ENCODE measurements at regions not wholly inside any gene's neighbourhood (a gene's known extent, or its start where the extent isn't known, plus 50 kb on each side); places are given as distances from the start of the nearest gene placed in this dataset.
"Not testable (repeated sequence)": the region's sequence is repeated elsewhere in the genome, so short reads cannot be mapped to it uniquely, and the experiment has no call there.

DNA sequence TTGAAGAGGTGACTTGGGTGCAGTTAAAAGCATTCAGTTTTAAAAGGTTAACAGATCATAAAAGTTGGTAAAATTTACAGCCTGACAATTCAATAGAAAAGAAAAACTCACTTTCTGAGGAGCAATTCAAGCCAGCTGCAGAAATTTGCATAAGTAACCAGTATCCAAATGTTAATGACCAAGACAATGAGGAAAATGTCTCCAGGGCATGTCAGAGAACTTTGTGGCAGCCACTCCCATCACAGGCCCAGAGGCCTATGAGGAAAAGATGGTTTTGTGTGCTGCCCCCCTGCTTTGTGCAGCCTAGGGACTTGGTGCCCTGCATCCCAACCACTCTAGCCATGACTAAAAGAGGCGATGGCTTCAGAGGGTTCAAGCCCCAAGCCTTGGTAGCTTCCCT, 1406.5 kb upstream of the ACO1 start:
- no peak for DNase-seq

DNA sequence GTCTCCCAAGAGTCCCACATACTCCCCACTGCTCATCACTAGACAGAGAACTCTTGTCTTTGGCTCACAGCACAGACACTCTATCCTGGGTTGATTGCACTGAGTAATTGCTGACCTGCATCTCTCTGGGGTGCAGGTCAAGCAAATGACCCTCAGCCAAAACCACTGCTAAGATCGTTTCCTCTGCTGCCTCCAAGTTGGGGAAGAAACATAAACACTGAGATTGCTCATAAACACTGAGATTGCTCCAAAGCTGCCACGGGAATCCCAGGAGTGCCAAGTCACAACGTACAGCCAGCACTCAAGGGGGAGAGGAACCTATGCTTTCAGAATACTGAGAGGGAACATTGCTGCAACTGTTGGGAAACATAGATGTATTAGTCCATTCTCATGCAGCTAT, 1402.1 kb upstream of the ACO1 start:
- no peak for DNase-seq

DNA sequence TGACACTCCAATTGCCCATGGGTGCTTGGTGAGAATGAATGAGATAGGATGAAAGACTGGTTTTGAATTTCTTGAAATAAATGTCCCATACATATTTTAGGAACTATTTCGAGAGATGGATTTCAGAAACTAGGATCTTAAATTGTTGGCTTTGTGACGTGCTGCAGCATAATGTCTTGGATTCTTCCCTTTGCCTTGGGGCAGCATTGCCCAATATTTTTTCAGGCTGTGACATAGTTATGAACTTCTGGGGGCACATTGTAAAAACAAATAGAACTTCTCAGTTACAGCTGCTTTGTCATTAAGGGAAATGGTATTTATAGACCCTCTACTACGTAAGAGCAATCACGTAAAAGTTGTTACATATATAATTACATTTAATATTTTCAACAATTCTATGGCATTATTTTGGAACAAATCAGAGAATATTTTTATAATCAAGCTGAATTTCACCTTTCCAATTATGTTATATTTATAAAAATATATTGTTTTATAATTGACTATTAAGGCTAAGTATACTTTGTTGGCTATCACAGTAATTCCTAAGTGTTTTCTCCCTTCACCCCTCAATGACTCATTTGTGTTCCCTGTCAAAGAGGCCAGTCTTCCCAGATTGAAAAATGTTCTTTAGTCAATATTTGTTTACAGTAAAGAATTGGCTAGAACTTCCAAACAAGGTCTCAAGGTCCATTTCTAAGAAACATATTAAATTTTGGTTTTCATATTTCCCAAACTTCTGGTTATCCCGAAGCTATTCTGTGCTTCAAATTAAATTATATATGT, 1388.3 kb upstream of the ACO1 start:
- DNase-seq, result no peak

DNA sequence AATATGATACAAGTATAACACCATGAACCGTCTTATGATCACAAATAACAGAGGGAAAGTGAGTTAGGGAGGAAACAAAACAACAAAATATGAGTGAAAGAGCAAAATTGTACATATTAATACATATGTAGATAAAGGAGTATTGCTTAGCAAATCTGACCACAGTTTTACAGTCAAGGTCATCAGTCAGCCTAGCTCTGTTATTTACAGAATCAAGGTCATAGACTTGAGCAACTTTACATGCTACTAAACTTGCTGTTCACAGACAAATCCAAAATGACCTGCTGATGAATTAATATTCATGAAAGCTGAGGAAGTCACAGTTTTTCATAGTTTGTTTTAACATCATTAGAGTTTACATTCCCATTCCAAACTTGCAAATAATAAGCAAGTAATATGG, 1387.7 kb upstream of the ACO1 start:
- DNase-seq, result no peak

DNA sequence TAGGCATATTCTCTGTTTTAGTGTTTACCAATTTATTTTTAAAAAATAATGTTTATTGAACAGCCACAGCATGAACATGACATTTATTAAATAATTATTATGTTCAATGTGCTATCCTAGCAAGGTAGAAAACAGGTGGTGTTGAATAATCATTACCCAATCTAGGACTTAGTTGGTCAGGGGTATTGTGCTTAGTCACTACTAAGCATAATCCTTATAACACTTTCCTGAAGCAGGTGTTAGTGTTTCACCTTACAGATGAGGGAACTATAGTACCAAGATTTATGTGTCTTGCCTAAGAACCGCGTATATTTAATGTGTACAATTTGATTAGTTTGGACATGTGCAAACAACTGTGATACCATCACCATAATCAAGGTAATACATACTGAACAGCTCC, 1387.2 kb upstream of the ACO1 start:
- no peak for DNase-seq

DNA sequence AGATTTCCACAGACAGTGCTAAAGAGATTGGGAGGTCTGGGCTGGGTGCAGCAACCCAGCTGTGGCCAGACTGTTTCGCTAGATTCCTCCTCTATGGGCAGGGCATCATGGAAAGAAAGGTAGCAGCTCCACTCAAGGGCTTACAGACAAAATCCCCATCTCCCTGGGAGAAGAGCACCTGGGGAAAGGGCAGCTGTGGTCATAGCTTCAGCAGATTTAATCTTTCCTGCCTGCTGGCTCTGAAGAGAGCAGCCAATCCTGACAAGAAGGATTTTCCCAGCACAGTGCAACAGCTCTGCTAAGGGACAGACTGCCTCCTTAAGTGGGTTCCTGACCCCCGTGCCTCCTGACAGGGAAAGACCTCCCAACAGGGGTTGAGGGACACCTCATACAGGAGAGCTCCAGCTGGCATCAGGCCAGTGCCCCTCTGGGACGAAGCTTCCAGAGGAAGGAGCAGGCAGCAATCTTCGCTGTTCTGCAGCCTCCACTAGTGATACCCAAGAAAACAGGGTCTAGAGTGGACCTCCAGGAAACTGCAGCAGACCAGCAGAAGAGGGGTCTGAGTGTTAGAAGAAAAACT, 1379.3 kb upstream of the ACO1 start:
- DNase-seq, result no peak

DNA sequence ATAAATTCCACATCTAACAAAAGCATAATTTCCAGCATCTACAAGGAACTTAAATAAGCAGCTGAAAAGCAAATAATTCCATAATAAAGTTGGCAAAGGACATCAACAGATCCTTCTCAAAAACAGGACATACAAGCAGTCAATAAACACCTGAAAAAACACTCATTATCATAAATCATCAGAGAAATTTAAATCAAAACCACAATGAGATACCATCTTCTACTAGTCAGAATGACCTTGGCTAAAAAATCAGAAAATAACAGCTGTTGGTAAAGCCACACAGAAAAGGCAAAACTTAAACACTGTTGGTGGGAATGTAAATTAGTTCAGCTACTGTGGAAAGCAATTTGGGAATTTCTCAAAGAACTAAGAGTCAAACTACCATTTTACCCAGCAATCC, 1371.1 kb upstream of the ACO1 start:
- no peak for DNase-seq

DNA sequence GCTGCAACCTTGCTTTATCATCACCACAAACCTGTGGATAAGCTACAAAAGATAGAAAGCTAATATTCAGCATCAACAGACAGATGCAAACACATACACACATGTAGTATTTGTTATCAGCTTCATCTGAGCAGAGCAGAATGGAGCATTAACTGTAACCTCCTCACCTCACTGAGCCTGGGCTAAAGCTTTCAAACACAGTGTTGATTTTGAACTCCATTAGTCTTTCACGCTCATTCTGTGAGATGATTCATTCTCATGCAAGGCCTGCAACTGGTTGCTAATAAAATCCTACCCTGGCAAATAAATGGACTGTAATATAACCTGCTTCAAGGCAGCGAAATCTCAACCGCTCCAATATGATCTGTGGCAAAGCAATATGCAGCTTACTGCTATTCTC, 1360.6 kb upstream of the ACO1 start:
- DNase-seq, result no peak

DNA sequence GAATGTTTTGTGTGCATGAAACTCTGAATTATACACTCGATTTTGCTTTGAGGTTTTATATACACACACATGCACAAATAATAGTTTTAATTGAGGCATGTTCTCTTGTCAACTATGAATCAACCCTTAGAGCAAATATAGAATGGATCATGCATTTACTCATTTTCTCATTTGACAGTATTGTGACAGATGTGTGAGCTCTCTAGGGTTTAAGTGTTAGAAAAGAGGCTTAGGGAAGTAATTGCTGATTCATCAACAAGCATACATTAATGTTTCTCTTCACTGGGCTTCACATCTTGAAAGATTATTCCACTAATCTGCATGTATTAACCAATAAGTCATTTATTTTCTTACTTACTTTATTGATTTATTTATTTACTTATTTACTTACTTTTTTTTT, 1356.8 kb upstream of the ACO1 start:
- DNase-seq, result no peak

DNA sequence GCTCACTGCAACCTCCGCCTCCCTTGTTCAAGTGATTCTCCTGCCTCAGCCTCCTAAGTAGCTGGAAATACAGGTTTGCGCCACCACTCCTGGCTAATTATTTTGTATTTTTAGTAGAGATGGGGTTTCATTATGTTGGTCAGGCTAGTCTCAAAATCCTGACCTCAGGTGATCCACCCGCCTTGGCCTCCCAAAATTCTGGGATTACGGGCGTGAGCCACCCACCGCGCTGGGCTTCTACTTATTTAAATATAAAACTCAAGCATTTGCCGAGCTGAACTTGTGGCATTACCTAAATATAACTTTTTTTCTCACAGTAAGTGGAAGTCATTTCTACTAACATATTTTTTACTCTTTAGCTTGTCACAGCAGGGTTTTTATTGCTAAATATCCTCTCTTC, 1356.3 kb upstream of the ACO1 start:
- no peak for DNase-seq

DNA sequence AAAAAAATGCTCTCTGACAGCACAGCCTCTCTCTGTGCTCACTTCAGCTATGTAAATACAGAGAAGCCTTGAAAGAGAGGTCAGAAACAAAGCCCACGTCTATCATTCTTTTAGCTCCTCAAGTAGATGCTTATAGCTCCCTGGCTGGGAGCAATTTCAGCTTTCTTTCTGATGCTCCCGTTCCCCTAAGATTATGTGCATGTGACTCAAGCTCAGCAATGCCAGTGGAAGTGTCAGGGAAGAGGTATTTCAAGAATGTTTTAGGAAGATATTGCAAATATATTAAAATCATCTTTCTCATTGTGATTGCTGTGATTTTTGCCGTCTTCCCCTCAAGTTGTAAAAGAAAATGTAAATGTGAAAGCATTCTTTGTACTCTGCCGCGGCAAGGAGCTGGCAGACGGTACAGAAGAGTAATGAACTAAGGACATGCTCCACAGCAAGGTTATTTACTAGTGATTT, 1353.7 kb upstream of the ACO1 start:
- DNase-seq, result no peak

DNA sequence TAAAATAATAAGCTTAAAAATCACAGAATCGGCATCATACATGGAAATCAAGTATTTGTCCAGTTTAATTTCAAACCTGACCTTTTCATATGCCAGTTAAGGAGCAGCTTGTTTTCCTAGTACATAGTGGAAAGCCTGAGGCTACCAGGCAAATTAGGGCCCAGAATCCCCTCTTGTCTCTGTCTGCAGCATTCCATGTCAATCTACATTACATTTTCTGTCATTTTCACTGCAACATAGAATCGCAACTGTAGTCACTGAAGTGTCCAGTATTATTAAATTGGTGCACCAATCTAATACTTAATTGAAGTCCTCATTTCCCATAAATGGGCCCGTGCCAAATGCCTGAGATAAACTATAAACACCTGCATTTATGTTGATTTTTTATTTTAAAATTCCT, 1352.2 kb upstream of the ACO1 start:
- DNase-seq, result no peak

DNA sequence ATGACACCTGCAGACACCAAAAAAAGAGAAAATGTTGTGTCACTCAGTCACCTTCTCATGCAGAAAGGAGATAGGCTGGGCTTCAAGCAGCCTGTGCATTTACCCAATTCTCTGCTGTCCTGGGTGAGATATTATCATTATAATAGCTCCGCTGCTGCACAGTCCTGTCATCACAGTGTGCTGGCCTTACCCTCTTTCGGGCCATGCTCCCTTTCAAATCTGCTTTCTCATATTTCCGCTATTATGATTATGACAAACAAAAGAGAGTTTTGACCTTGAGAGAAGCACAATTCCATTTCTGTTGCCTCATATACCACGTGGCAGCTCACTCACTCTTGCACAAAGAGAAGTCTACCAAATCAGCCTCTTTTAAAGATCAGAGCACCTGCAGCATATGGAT, 1350.1 kb upstream of the ACO1 start:
- DNase-seq, result no peak

DNA sequence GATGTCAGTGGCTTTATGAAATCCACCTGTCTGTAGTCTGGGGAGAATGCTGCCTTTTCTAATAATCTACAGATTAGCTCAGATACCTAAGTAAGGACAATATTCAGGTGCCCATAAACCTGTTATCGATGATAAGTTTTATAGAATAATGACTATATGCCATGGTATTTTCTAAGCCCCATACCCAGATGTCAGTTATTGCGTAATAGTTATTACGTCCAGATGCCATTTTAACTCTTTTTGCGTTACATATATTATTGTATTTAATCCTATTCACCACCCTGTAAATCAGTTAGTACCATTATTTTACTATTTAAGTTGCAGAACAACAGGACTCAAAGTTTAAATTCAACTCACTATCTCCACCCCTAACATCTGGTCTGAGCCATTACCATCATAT, 1343.9 kb upstream of the ACO1 start:
- DNase-seq, result no peak

DNA sequence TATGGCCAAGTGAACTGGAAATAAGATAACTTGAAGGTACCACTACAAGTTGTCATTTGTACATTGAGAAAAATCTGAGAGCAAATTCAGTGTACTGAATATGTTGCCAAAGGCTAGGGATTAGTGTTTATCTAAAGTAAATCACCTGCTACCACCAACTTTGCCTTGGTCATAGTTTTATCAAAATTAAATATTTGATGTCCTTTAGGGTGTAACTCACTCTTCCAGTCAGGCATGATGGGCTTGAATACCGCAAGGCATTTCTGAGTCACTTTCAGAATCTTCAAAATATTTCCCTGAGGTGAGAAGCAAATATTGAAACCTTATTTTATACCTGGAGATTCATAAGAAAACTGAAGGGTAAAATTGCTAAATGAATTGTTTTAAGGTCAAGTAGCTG, 1338.6 kb upstream of the ACO1 start:
- no peak for DNase-seq

DNA sequence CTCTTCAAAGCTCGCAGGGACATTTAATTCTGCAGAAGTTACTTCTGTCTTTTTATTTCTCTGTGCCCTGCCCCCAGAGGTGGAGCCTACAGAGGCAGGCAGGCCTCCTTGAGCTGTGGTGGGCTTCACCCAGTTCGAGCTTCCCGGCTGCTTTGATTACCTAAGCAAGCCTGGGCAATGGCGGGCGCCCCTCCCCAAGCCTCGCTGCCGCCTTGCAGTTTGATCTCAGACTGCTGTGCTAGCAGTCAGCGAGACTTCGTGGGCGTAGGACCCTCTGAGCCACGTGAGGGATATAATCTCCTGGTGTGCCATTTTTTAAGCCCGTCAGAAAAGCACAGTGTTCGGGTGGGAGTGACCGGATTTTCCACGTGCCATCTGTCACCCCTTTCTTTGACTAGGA, 1322.9 kb upstream of the ACO1 start:
- DNase-seq, result not testable (repeated sequence)

DNA sequence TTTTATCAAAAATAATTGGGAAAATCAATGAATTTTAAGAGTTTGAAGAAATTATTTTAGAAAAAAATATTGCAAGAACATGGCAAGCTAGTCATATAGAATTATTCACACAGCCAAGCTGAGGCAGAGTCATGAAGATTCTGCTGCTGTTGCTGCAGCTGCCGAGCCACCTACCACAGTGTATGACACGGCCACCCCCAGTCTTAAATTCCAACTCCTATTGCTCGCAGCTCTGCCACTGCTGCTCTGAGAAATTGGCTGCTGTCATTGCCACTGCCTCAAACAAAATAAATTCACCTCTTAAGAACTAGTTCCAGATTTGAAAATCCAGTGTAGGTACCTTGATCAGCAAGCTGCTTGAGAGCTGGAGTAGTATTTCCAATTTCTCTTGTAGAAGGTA, 1318.8 kb upstream of the ACO1 start:
- no peak for DNase-seq

DNA sequence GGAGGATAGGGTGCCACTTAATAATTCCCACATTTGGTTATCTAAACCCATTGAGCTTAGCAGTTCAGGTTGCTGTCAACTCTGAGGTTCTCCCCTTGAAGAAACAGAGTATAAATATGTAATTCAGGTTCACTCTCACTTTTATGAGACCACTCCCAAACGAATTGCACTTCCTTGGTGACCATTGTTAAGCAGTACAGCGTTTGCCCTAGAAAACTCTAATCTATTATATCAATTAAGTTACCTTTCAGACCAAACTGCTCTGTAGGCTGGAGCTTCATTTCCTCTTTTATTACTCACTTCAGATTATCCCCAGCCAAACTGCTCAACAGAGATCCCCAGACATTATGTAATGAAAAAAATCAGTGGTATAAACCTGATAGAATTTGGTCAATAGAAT, 1317.0 kb upstream of the ACO1 start:
- no peak for DNase-seq

DNA sequence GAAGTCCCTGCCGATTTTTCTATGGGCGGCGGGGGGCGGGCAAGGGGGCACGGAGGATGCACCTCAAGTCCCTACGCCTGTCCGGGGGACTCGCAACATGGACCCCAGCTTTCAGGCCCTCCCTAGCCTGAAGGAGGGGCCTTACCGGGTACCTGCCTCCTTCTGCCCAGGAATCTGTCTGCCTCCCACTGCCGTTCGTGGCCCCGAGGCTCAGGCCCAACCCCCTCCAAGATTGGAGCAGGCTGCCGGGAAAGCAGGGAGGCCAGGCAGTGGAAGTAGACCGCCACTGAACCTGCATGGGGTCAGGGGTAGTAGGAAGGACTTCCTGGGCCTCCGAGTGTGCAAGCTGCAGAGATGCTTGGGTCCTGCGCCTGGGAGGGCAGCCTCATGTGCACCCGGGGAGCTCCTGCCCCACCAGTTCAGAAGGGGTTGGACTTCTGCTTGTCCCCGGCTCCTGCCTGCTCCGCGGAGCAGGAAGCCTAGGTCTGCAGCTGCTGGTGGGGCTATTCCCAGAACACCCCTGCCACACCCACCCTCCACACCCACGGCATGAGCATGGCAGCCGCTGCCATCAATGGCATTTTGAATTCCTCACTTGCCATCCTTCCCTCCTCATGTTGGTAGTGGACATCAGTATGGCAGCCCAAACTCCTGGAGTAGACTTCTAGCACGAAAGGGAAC, 1312.7 kb upstream of the ACO1 start:
- DNase-seq, result no peak

DNA sequence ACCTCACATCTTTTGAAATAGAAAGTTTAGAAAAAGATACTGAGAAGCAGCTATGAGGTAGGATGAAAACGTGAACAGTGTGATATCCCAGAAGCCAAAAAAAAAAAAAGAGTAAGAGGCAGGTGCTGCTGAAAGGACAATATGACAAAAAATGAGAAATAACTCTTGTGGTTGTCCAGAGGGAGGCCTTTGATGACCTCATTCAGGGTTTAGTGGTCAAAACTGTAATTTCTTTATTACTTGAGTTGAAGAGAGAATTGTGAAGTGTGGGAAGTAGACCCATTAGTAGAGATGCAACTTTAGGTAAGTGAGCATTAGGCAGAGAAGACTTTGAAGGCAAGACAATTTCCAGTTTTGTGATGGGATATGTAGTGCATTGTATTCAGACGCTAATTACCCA, 1306.3 kb upstream of the ACO1 start:
- no peak for DNase-seq

DNA sequence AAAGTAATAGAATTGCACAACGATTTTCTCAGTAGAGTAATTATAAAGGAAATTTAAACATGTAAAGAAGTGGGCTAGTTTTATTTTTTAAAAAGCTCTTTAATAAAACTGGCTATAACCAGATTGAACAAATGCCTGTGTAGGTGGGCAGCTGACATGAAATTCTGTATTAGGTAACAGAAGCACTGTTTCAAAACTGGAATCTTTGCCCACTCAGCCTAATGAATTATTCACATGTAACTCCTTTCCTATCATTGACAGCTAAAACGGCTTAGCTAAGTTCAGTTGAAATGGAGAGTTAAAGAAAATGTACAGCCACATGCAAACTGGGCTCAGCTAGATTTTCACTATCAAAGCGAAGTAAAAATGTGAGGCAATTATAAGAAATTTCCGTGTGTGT, 1300.1 kb upstream of the ACO1 start:
- DNase-seq, result no peak

DNA sequence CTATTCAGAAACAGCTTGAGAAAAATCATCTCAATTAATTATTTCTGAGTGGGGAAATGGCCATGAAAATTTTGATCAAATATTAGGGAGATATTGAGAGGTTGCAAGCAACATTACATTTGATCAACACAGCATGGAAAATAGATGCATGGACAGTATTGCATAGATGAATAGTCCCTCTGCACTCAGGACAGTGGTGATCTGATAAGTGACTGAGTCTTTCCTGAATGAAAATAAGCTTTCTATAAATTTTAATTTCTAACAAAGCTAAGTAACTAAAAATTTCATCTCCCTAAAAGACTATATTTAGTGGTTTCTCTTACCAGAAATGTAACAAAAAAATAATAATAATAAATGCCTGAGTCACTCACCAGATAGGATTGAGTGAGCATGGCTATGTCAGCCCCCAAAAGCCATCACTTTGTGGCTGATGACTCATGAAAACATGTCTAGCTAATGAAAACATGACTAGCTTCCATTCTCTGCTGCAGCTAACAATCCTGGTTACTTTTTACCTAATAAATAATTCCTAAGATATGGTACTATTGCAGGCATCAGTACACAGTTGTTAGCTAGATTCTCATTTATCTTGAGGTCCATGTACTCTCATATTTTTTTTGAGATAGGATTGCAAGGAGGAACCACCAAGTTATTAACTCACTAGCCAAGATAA, 1294.8 kb upstream of the ACO1 start:
- no peak for DNase-seq

DNA sequence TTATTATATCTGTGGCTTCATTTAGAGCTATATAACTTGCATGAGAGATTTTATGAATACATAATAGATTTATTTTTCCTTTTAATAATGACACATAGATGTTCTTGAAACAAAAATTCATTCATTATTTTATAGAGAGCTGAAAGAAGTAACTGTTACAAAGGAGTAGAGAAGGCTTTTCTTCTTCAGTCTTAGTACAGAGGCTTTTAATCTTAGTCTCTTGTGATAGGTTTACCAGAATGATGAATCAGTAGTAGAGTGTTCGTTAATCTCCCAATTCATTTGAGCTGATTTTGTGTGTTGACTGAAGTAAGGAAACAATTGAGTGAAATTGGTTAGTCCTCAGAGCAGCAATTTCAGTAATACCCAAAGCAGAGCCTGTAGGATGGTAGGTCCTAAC, 1284.1 kb upstream of the ACO1 start:
- no peak for DNase-seq

DNA sequence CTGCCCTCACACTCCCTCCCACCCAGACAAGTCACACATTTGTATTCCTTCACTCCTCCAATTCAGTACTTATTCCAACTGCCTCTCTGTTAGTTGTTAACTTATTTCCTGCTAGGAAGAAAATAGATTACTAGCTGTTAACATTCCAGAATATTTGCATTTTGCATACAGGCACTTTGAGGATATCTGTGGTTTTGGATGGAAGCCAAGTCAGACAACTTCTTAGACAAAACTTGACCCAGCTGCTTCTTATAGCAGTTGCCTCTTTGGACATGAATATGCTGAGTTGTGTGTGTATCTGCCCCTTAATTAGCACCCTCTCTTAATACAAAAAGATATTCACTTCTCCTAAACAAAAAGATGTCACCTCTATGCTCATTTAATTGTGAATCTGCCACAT, 1280.6 kb upstream of the ACO1 start:
- DNase-seq, result no peak
